NCI-H1417 (cell line): ENCODE measurements at regions not wholly inside any gene's neighbourhood (a gene's known extent, or its start where the extent isn't known, plus 50 kb on each side); places are given as distances from the start of the nearest gene placed in this dataset.
A peak's percentile ranks its signal among the peaks of the same experiment; 100 is the strongest.

Experiments
- DNase-seq, 3 experiments: peaks; one replicate each; lab custom pipeline; 2025; lab: John Stamatoyannopoulos, UW

- no peak for DNase-seq
Observed at GRCh38 chr11:69931060-69931910, 112.1 kb upstream of the FGF3 start.

- no peak for DNase-seq
Observed at GRCh38 chr11:69931994-69932910, 113.0 kb upstream of the FGF3 start.

GRCh38 chr11:69934861-69935494 lies 115.8 kb upstream of the FGF3 start:
- peak in 1 of 3 experiments; percentile 34 for DNase-seq

- no peak for DNase-seq
Observed at GRCh38 chr11:69935941-69936505, 116.8 kb upstream of the FGF3 start.

- DNase-seq = no peak
Observed at GRCh38 chr11:69936771-69937170, 117.6 kb upstream of the FGF3 start.

- no peak for DNase-seq
Observed at GRCh38 chr11:69938206-69938605, 119.0 kb upstream of the FGF3 start.

GRCh38 chr11:69939551-69940245 lies 120.5 kb upstream of the FGF3 start:
- no peak for DNase-seq

GRCh38 chr11:69940246-69940610 lies 121.0 kb upstream of the FGF3 start:
- DNase-seq = no peak

GRCh38 chr11:69941546-69942332 lies 122.5 kb upstream of the FGF3 start:
- DNase-seq = no peak

- no peak for DNase-seq
Observed at GRCh38 chr11:69942333-69942820, 123.2 kb upstream of the FGF3 start.

GRCh38 chr11:69943066-69943465 lies 123.8 kb upstream of the FGF3 start:
- peak in 1 of 3 experiments; percentile 13 for DNase-seq

GRCh38 chr11:69943506-69943905 lies 124.3 kb upstream of the FGF3 start:
- DNase-seq = no peak

GRCh38 chr11:69944146-69944795 lies 125.1 kb upstream of the FGF3 start:
- no peak for DNase-seq

- DNase-seq = no peak
Observed at GRCh38 chr11:69945157-69945556, 125.9 kb upstream of the FGF3 start.

GRCh38 chr11:69947059-69947792 lies 128.0 kb upstream of the FGF3 start:
- no peak for DNase-seq

- no peak for DNase-seq
Observed at GRCh38 chr11:69947793-69948255, 128.6 kb upstream of the FGF3 start.

GRCh38 chr11:69948256-69949141 lies 129.3 kb upstream of the FGF3 start:
- DNase-seq = no peak

GRCh38 chr11:69949327-69949726 lies 128.8 kb upstream of the ANO1 start:
- no peak for DNase-seq
